ENCODE measurements at regions not wholly inside any gene's neighbourhood (a gene's known extent, or its start where the extent isn't known, plus 50 kb on each side); places are given as distances from the start of the nearest gene placed in this dataset.

DNA sequence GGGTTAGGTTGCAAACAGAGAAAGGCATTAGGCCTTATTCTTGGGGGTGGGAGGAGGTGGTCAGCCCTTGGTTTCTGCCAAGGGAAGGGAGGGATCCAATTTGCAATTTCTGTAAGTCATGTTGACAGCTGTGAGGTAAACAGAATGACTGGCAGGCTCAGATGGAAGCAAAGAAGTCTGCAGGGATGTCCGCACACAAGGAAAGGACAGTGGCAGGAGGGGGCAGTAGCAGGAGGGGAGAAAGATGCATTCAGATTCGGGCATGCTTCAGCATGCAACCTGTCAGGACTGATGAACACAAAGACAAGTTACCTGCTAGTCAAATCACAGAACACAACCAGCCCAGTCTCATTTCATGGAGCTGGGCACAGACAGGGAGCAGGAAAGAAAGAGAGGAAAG is 217.9 kb upstream of the FOXA2 start:
- no peak overlapping the region for H3K9ac ChIP-seq (ENCODE audit: low read depth, low read length)
- no peak overlapping the region for H4K5ac ChIP-seq (ENCODE audit: low read depth, low read length)
- H3K4me2 ChIP-seq (ENCODE audit: low read depth, low read length), result no peak overlapping the region
- no peak overlapping the region for H2AFZ ChIP-seq (replicated peaks; ENCODE audit: low read length, poor library complexity)
- H2AK9ac ChIP-seq (replicated peaks; ENCODE audit: low read depth, low read length, poor library complexity), result no peak overlapping the region
- ChIA-PET POLR2A (ENCODE audit: unreplicated experiment) (no interaction called here), CTCF (no interaction called here)
- no peak overlapping the region for H4K91ac ChIP-seq (ENCODE audit: insufficient read depth, low read depth, low read length)
- no peak for ATAC-seq (ENCODE audit: low read depth)
- dilution Hi-C loops (cut with HindIII; ENCODE audit: low sequenced_read_pairs, unreplicated experiment), result no loop called here
- no peaks in the 10 kb centered on the region for H3K79me1 ChIP-seq (ENCODE audit: low read depth in 1 of 2, low read length in 2 of 2)
- peaks cover 18% of the 10 kb centered on the region for H3K27me3 ChIP-seq (ENCODE audit: control insufficient read depth, insufficient read depth, low read length)
- no peak for TF ChIP-seq MAFK (IDR thresholded peaks at IDR 0.05; ENCODE audit: low read depth, low read length)
- TF ChIP-seq SMC3 (IDR thresholded peaks at IDR 0.05; ENCODE audit: low read depth, low read length), result no peak
- TF ChIP-seq, protein P1, sequence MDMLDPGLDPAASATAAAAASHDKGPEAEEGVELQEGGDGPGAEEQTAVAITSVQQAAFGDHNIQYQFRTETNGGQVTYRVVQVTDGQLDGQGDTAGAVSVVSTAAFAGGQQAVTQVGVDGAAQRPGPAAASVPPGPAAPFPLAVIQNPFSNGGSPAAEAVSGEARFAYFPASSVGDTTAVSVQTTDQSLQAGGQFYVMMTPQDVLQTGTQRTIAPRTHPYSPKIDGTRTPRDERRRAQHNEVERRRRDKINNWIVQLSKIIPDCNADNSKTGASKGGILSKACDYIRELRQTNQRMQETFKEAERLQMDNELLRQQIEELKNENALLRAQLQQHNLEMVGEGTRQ (IDR thresholded peaks at IDR 0.05; ENCODE audit: low read depth, low read length), result no peak
- TF ChIP-seq, protein P2, sequence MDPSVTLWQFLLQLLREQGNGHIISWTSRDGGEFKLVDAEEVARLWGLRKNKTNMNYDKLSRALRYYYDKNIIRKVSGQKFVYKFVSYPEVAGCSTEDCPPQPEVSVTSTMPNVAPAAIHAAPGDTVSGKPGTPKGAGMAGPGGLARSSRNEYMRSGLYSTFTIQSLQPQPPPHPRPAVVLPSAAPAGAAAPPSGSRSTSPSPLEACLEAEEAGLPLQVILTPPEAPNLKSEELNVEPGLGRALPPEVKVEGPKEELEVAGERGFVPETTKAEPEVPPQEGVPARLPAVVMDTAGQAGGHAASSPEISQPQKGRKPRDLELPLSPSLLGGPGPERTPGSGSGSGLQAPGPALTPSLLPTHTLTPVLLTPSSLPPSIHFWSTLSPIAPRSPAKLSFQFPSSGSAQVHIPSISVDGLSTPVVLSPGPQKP (IDR thresholded peaks at IDR 0.05; ENCODE audit: borderline replicate concordance, low read depth, low read length), result no peak
- no peak for TF ChIP-seq MAZ (IDR thresholded peaks at IDR 0.05; ENCODE audit: borderline replicate concordance, low read depth, low read length)
- no peak for TF ChIP-seq MXI1 (IDR thresholded peaks at IDR 0.05; ENCODE audit: borderline replicate concordance, low read depth, low read length)
- no peak for TF ChIP-seq RCOR1 (IDR thresholded peaks at IDR 0.05; ENCODE audit: insufficient replicate concordance, low read length)
- no peak for TF ChIP-seq FOS (IDR thresholded peaks at IDR 0.05; ENCODE audit: low read depth, low read length)
- H3K36me3 ChIP-seq (ENCODE audit: control insufficient read depth, insufficient read depth, low read length), result no peaks in the 10 kb centered on the region
- H3K56ac ChIP-seq (ENCODE audit: extremely low read depth, insufficient read depth, low read length), result no peak overlapping the region
- no peak overlapping the region for H3K18ac ChIP-seq (ENCODE audit: low read depth, low read length)
- H4K8ac ChIP-seq (ENCODE audit: low read depth in 2 of 2, low read length in 2 of 2), result no peak overlapping the region
- intact Hi-C loops (cut with micrococcal nuclease), result no loop called here
- no peak for DNase-seq
- H2BK15ac ChIP-seq (ENCODE audit: low read depth, low read length), result no peak overlapping the region
- no peaks in the 10 kb centered on the region for H3K9me1 ChIP-seq (ENCODE audit: insufficient read depth, low read length)
- no peak overlapping the region for H3K14ac ChIP-seq (replicated peaks; ENCODE audit: low read depth, low read length)
- H3K23ac ChIP-seq (ENCODE audit: low read depth, low read length), result no peak overlapping the region
- no peak overlapping the region for H2BK120ac ChIP-seq (ENCODE audit: low read depth, low read length)
- H3K9me3 ChIP-seq (ENCODE audit: control insufficient read depth, insufficient read depth, low read length), result no peaks in the 10 kb centered on the region
- H2BK5ac ChIP-seq (ENCODE audit: low read depth, low read length, poor library complexity, severe bottlenecking), result no peak overlapping the region
- H4K20me1 ChIP-seq (ENCODE audit: insufficient read depth, low read length), result no peaks in the 10 kb centered on the region
- H2AK5ac ChIP-seq (ENCODE audit: low read depth, low read length), result no peak overlapping the region
- H3K4ac ChIP-seq (ENCODE audit: low read depth, low read length), result no peak overlapping the region
- no peak overlapping the region for H3K27ac ChIP-seq (ENCODE audit: insufficient read depth, low read length)
- no peak overlapping the region for H3K4me3 ChIP-seq (ENCODE audit: insufficient read depth, low read depth, low read length)
- in situ Hi-C loops (cut with MboI; ENCODE audit: low sequenced_read_pairs), result no loop called here
- H2BK20ac ChIP-seq (ENCODE audit: low read depth, low read length), result no peak overlapping the region
- BruUV-seq (replicated peaks), result no TSS peak
- WGBS, 2 experiments (ENCODE audit: extremely low coverage in 2 of 2, insufficient read length in 1 of 2), result 80% methylated on average over 1 of the region's 2 CpGs; no CpG with 5 or more reads in 1 of the 2 experiments
- peaks cover 2% of the 10 kb centered on the region for H3K4me1 ChIP-seq (ENCODE audit: control insufficient read depth, insufficient read depth, low read length)
